ENCODE measurements at regions not wholly inside any gene's neighbourhood (a gene's known extent, or its start where the extent isn't known, plus 50 kb on each side); places are given as distances from the start of the nearest gene placed in this dataset.
"Not testable (repeated sequence)": the region's sequence is repeated elsewhere in the genome, so short reads cannot be mapped to it uniquely, and the experiment has no call there.

DNA sequence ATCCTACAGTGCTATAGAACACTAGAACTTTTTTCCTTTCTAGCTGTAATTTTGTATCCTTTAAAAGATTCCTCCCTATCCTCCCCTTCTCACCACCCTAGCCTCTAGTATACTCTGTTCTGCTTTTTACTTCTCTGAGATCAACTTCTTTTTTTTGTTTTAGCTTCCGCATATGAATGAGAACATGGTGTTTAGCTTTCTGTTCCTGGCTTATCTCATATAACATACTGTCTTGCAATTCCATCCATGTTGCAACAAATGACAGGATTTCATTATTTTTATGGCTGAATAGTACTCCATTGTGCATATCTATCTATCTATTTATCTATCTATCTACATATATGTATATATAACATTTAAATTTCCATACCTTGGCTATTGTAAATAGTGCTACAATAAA lies 126.0 kb upstream of the MAN2A1 start:
- no peak for DNase-seq

GRCh38 chr5:109563189-109563588 lies 126.5 kb upstream of the MAN2A1 start:
- Histone ChIP-seq H3K4me3 (ENCODE audit: insufficient read depth, low read depth, low read length) (no peak overlapping the region), H3K27me3 (ENCODE audit: control insufficient read depth, insufficient read depth, low read length) (no peaks in the 10 kb centered on the region), H3K36me3 (replicated peaks; ENCODE audit: control insufficient read depth, insufficient read depth, low read length) (no peaks in the 10 kb centered on the region)
- DNase-seq: no peak

More for the DNA sequence above, 126.0 kb upstream of the MAN2A1 start:
- Histone ChIP-seq H3K36me3 (replicated peaks; ENCODE audit: control insufficient read depth, insufficient read depth, low read length) (no peaks in the 10 kb centered on the region), H3K4me3 (ENCODE audit: insufficient read depth, low read depth, low read length) (no peak overlapping the region), H3K27me3 (ENCODE audit: control insufficient read depth, insufficient read depth, low read length) (no peaks in the 10 kb centered on the region)

DNA sequence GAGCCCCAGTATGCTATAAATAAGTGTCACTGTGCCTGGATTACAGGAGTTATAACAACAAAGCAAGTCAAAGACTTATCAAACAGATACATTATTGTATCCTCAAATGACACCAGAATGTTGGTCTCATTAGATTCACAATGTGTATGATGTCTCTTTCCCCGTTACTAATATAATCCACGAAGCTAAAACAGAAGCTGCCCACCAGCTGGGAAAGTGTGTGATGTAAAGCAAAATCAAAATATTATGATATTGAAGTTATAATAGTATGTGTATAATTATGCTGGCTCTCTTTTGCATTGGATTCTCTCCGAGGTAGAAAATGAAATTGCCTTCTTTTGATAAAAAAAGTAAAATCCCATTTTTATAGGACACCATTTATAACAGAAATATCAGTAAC lies 127.3 kb upstream of the MAN2A1 start:
- H3K36me3 ChIP-seq (replicated peaks; ENCODE audit: control insufficient read depth, insufficient read depth, low read length): no peaks in the 10 kb centered on the region
- H3K27me3 ChIP-seq (ENCODE audit: control insufficient read depth, insufficient read depth, low read length): no peaks in the 10 kb centered on the region
- H3K4me3 ChIP-seq (ENCODE audit: insufficient read depth, low read depth, low read length): no peak overlapping the region
- no peak for DNase-seq

GRCh38 chr5:109561447-109561846 lies 128.3 kb upstream of the MAN2A1 start:
- no peak for DNase-seq
- Histone ChIP-seq H3K36me3 (replicated peaks; ENCODE audit: control insufficient read depth, insufficient read depth, low read length) (no peaks in the 10 kb centered on the region), H3K27me3 (ENCODE audit: control insufficient read depth, insufficient read depth, low read length) (no peaks in the 10 kb centered on the region), H3K4me3 (ENCODE audit: insufficient read depth, low read depth, low read length) (no peak overlapping the region)

DNA sequence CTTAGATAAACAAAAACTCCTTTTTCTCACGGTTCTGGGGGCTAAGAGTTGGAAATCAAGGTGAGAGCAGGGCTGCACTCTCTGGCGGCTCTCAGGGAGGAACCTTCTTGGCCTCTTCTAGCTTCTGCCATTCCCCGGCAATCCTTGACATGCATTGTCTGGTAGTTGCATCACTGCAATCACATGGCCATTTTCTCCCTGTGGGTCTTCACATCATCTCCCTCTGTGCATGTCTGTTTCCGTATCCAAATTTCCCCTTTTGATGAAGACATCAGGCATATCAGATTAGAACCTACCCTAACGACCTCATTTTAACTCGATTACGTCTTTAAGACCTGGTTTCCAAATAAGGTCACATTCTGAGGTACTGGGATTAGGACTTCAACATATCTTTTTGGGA lies 129.2 kb upstream of the MAN2A1 start:
- DNase-seq: no peak
- no peaks in the 10 kb centered on the region for H3K27me3 ChIP-seq (ENCODE audit: control insufficient read depth, insufficient read depth, low read length)
- H3K4me3 ChIP-seq (ENCODE audit: insufficient read depth, low read depth, low read length): no peak overlapping the region
- no peaks in the 10 kb centered on the region for H3K36me3 ChIP-seq (replicated peaks; ENCODE audit: control insufficient read depth, insufficient read depth, low read length)

GRCh38 chr5:109558952-109559351 lies 130.8 kb upstream of the MAN2A1 start:
- no peaks in the 10 kb centered on the region for H3K27me3 ChIP-seq (ENCODE audit: control insufficient read depth, insufficient read depth, low read length)
- no peak overlapping the region for H3K4me3 ChIP-seq (ENCODE audit: insufficient read depth, low read depth, low read length)
- no peaks in the 10 kb centered on the region for H3K36me3 ChIP-seq (replicated peaks; ENCODE audit: control insufficient read depth, insufficient read depth, low read length)
- no peak for DNase-seq

DNA sequence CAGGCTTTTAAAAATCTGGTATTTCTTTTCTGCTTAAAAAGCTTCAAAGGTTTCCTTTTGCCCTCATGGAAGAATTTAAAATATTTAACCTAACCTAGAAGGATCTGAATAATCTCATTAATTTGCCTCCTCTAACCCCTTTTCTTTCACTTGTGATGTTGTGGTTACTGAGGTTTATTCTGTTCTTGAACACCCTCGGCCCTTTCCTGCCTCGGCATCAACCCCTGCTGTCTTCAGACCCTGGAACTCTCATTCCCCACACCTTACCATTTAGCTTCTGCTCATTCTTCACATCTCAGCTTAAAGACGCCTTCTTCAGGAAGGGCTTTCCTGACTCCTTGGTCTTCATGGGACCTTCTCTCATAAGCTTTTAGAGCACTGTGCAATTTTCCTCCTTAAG lies 131.4 kb upstream of the MAN2A1 start:
- no peak for DNase-seq
- H3K27me3 ChIP-seq (ENCODE audit: control insufficient read depth, insufficient read depth, low read length): no peaks in the 10 kb centered on the region

DNA sequence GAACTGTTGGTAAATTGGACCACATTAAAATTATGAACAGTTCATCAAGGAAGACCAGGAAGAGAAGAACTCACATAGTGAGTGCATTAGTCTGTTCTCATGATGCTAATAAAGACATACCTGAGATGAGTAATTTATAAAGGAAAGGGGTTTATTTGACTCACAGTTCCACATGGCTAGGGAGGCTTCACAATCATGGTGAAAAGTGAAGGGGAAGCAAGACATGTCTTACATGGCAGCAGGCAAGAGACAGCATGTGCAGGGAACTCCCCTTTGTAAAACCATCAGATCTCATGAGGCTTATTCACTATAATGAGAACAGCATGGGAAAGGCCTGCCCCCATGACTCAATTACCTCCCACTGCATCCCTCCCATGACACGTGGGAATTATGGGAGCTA lies 135.9 kb upstream of the MAN2A1 start:
- Histone ChIP-seq H3K4me3 (ENCODE audit: insufficient read depth, low read depth, low read length) (no peak overlapping the region), H3K27me3 (ENCODE audit: control insufficient read depth, insufficient read depth, low read length) (no peaks in the 10 kb centered on the region), H3K36me3 (replicated peaks; ENCODE audit: control insufficient read depth, insufficient read depth, low read length) (no peaks in the 10 kb centered on the region)
- no peak for DNase-seq

More for the DNA sequence above, 131.4 kb upstream of the MAN2A1 start:
- Histone ChIP-seq H3K36me3 (replicated peaks; ENCODE audit: control insufficient read depth, insufficient read depth, low read length) (no peaks in the 10 kb centered on the region), H3K4me3 (ENCODE audit: insufficient read depth, low read depth, low read length) (no peak overlapping the region)

GRCh38 chr5:109551234-109551633 lies 138.5 kb upstream of the MAN2A1 start:
- H3K27me3 ChIP-seq (ENCODE audit: control insufficient read depth, insufficient read depth, low read length); DNase-seq; H3K4me3 ChIP-seq (ENCODE audit: insufficient read depth, low read depth, low read length); H3K36me3 ChIP-seq (replicated peaks; ENCODE audit: control insufficient read depth, insufficient read depth, low read length): not testable (repeated sequence)

DNA sequence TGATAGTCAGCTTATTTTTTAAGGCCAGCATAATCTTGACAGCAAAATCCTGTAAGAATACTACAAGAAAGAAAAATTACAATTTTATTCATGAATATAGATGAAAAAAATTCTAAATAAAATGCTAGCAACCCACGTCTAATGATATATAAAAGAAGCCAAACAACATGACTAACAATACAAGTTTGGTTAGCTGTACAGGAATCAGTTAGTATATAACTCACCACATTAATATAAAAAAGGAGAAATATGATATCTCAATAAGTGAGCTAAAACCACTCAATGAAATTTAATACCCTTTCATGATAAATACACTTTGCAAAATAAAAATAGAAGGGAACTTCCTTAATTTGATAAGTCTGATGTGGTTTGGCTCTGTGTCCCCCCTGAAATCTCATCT lies 139.7 kb upstream of the MAN2A1 start:
- no peaks in the 10 kb centered on the region for H3K27me3 ChIP-seq (ENCODE audit: control insufficient read depth, insufficient read depth, low read length)
- no peaks in the 10 kb centered on the region for H3K36me3 ChIP-seq (replicated peaks; ENCODE audit: control insufficient read depth, insufficient read depth, low read length)
- DNase-seq: no peak
- no peak overlapping the region for H3K4me3 ChIP-seq (ENCODE audit: insufficient read depth, low read depth, low read length)

DNA sequence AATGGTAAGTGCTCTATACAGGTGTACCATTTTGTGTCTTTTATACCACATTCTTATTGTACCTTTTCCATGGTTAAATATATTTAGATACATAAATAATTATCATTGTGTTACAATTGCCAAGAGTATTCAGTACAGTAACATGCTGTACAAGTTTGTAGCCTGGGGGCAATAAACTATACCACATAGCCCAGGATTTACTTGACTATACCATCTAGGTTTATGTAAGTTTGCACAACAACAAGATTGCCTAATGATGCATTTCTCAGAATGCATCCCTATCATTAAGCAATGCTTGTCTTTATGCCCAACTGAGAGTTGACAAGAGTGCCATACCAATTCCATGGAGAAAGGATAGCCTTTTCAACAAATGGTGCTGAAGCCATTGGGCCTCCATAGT lies 136.7 kb upstream of the PJA2 start:
- no peaks in the 10 kb centered on the region for H3K36me3 ChIP-seq (replicated peaks; ENCODE audit: control insufficient read depth, insufficient read depth, low read length)
- no peaks in the 10 kb centered on the region for H3K27me3 ChIP-seq (ENCODE audit: control insufficient read depth, insufficient read depth, low read length)
- H3K4me3 ChIP-seq (ENCODE audit: insufficient read depth, low read depth, low read length): no peak overlapping the region
- no peak for DNase-seq

- not testable (repeated sequence) for H3K4me3 ChIP-seq (ENCODE audit: insufficient read depth, low read depth, low read length); H3K36me3 ChIP-seq (replicated peaks; ENCODE audit: control insufficient read depth, insufficient read depth, low read length); DNase-seq; H3K27me3 ChIP-seq (ENCODE audit: control insufficient read depth, insufficient read depth, low read length)
These were observed 135.1 kb upstream of the PJA2 start for GRCh38 chr5:109544873-109545272.

- not testable (repeated sequence) for H3K36me3 ChIP-seq (replicated peaks; ENCODE audit: control insufficient read depth, insufficient read depth, low read length); H3K27me3 ChIP-seq (ENCODE audit: control insufficient read depth, insufficient read depth, low read length); H3K4me3 ChIP-seq (ENCODE audit: insufficient read depth, low read depth, low read length); DNase-seq
These were observed 128.9 kb upstream of the PJA2 start for GRCh38 chr5:109538692-109539091.

DNA sequence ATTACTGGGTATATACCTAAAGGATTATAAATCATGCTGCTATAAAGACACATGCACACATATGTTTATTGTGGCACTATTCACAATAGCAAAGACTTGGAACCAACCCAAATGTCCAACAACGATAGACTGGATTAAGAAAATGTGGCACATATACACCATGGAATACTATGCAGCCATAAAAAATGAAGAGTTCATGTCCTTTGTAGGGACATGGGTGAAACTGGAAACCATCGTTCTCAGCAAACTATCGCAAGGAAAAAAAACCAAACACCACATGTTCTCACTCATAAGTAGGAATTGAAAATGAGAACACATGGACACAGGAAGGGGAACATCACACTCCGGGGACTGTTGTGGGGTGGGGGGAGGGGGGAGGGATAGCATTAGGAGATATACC lies 125.3 kb upstream of the PJA2 start:
- not testable (repeated sequence) for H3K36me3 ChIP-seq (replicated peaks; ENCODE audit: control insufficient read depth, insufficient read depth, low read length); DNase-seq; H3K27me3 ChIP-seq (ENCODE audit: control insufficient read depth, insufficient read depth, low read length); H3K4me3 ChIP-seq (ENCODE audit: insufficient read depth, low read depth, low read length)

DNA sequence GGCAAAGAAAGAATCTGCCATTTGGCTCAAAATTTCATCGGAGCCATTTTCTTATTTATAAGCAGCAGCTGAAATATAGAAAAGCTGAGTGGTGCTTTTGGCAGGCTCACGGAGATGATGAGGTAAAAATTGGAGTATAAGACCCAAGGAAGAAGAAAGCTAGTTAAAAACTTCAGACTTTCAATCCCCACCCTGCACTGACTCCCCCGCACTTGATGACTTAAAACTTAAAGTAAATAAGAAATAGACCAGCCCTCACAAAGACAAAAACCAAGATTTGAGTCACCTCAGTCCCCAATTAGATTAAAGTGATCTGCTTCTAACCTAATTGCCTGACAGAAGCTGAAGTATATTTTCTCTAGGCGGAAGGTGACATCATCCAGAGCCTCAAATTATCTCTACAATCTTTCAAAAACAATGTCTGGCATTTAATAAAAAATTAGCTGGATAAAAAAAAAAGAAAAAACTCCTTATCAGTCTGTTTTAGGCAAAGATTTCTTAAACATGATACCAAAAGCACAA lies 124.0 kb upstream of the PJA2 start:
- H3K4me3 ChIP-seq (ENCODE audit: insufficient read depth, low read depth, low read length): no peak overlapping the region
- no peaks in the 10 kb centered on the region for H3K36me3 ChIP-seq (replicated peaks; ENCODE audit: control insufficient read depth, insufficient read depth, low read length)
- no peak for DNase-seq
- no peaks in the 10 kb centered on the region for H3K27me3 ChIP-seq (ENCODE audit: control insufficient read depth, insufficient read depth, low read length)

DNA sequence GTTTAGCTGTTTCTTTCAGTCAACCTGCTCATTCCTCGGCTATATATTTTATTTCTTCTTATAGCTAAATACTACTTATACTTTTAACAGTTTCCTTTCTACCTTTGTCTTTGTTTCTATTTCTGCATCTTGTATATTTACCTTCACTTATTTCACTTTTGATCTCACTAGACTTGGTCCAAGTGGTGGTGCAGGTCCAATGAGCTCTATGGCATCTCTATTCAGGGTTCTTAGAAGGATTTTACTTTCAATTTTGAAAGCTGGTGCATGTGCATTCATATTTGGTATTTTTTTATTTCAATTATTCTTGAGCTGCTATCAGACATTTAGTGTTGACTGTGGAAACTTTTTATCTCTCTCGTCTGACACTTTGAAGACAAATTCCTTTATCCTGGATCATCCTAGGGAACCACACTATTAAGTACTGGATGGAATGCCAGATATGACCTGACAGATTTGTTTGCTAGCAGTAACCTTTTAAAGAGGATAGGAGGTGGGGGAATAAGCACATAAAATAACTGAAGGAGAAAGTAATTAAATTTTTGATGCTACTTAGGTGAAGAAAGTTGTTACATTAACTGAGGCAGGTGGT lies 123.1 kb upstream of the PJA2 start:
- no peak for DNase-seq
- Histone ChIP-seq H3K4me3 (ENCODE audit: insufficient read depth, low read depth, low read length) (no peak overlapping the region), H3K27me3 (ENCODE audit: control insufficient read depth, insufficient read depth, low read length) (no peaks in the 10 kb centered on the region), H3K36me3 (replicated peaks; ENCODE audit: control insufficient read depth, insufficient read depth, low read length) (no peaks in the 10 kb centered on the region)
